Progenitor cell of endocrine pancreas (in vitro differentiated cells): ENCODE measurements at regions not wholly inside any gene's neighbourhood (a gene's known extent, or its start where the extent isn't known, plus 50 kb on each side); places are given as distances from the start of the nearest gene placed in this dataset.

ENCODE experiments used
- DNase-seq: peaks from one replicate; pipeline ENCODE4 v3.0.0; 2021; ENCODE audit warnings: low spot score; ENCODE audit not compliant: unreplicated experiment
- H3K27ac Mint-ChIP-seq: 2 replicates; pipeline ENCODE4 v1.8.0; 2021; ENCODE audit warnings: mild to moderate bottlenecking, moderate library complexity, mixed read lengths
- H3K27me3 Mint-ChIP-seq: 2 replicates; pipeline ENCODE4 v1.8.0; 2021; ENCODE audit warnings: mixed read lengths
- H3K36me3 Mint-ChIP-seq: 2 replicates; pipeline ENCODE4 v1.8.0; 2022; ENCODE audit warnings: mixed read lengths; ENCODE audit not compliant: insufficient read depth
- H3K4me1 Mint-ChIP-seq: 2 replicates; pipeline ENCODE4 v1.8.0; 2021; ENCODE audit warnings: low read depth, mixed read lengths
- H3K4me3 Mint-ChIP-seq: 2 replicates; pipeline ENCODE4 v1.8.0; 2021; ENCODE audit warnings: low read depth, mild to moderate bottlenecking, moderate library complexity, mixed read lengths
- H3K9me3 Mint-ChIP-seq: 2 replicates; pipeline ENCODE4 v1.8.0; 2021; ENCODE audit warnings: low read depth, mixed read lengths
- CTCF ChIP-seq: fragments of 200-600 bp; sonication (generic); IDR thresholded peaks from one replicate; pipeline ENCODE4 v1.5.0; 2021; ENCODE audit warnings: antibody characterized with exemption, mild to moderate bottlenecking; ENCODE audit not compliant: unreplicated experiment

GRCh38 chr6:144725736-144726522 is 440.8 kb downstream of the UTRN start:
- DNase-seq, result no peak
- H3K4me3 Mint-ChIP-seq, result no peak overlapping the region
- H3K27ac Mint-ChIP-seq, result peak overlapping the region; percentile 45
- H3K36me3 Mint-ChIP-seq, result peaks cover 17% of the 10 kb centered on the region
- peaks cover 23% of the 10 kb centered on the region for H3K4me1 Mint-ChIP-seq
- H3K9me3 Mint-ChIP-seq, result no peaks in the 10 kb centered on the region
- no peaks in the 10 kb centered on the region for H3K27me3 Mint-ChIP-seq
- TF ChIP-seq CTCF, result no peak

- H3K27me3 Mint-ChIP-seq, result no peaks in the 10 kb centered on the region
Measured at GRCh38 chr6:144728804-144729203, 443.7 kb downstream of the UTRN start.

GRCh38 chr6:144729502-144729901 is 444.4 kb downstream of the UTRN start:
- peaks cover 23% of the 10 kb centered on the region for H3K4me1 Mint-ChIP-seq
- no peaks in the 10 kb centered on the region for H3K9me3 Mint-ChIP-seq
- H3K27ac Mint-ChIP-seq, result peak overlapping the region; percentile 83
- H3K4me3 Mint-ChIP-seq, result no peak overlapping the region
- peaks cover 30% of the 10 kb centered on the region for H3K36me3 Mint-ChIP-seq
- DNase-seq, result no peak
- no peak for TF ChIP-seq CTCF
- no peaks in the 10 kb centered on the region for H3K27me3 Mint-ChIP-seq

More at GRCh38 chr6:144728804-144729203, 443.7 kb downstream of the UTRN start:
- no peak for TF ChIP-seq CTCF
- Mint-ChIP-seq H3K4me3 (no peak overlapping the region), H3K4me1 (peaks cover 23% of the 10 kb centered on the region), H3K36me3 (peaks cover 26% of the 10 kb centered on the region), H3K9me3 (no peaks in the 10 kb centered on the region), H3K27ac (no peak overlapping the region)
- no peak for DNase-seq

- DNase-seq, result no peak
- no peak for TF ChIP-seq CTCF
- Mint-ChIP-seq H3K9me3 (no peaks in the 10 kb centered on the region), H3K27ac (peak overlapping the region; percentile 86), H3K4me1 (peaks cover 23% of the 10 kb centered on the region), H3K4me3 (no peak overlapping the region), H3K36me3 (peaks cover 30% of the 10 kb centered on the region), H3K27me3 (no peaks in the 10 kb centered on the region)
Measured at GRCh38 chr6:144730088-144730645, 445.0 kb downstream of the UTRN start.

GRCh38 chr6:144731229-144731628 is 446.1 kb downstream of the UTRN start:
- no peak for DNase-seq
- Mint-ChIP-seq H3K9me3 (no peaks in the 10 kb centered on the region), H3K4me3 (no peak overlapping the region), H3K27ac (no peak overlapping the region), H3K27me3 (no peaks in the 10 kb centered on the region), H3K4me1 (peaks cover 18% of the 10 kb centered on the region), H3K36me3 (peaks cover 32% of the 10 kb centered on the region)
- TF ChIP-seq CTCF, result no peak
